CMK (cell line): ENCODE measurements at regions not wholly inside any gene's neighbourhood (a gene's known extent, or its start where the extent isn't known, plus 50 kb on each side); places are given as distances from the start of the nearest gene placed in this dataset.

Experiments
- DNase-seq: peaks from one replicate; pipeline ENCODE4 v3.0.0-alpha.2; 2010; ENCODE audit warnings: low read depth

GRCh38 chr11:69348414-69349235 is 54.7 kb downstream of the MYEOV start:
- DNase-seq: no peak

- no peak for DNase-seq
These were observed 56.1 kb downstream of the MYEOV start for GRCh38 chr11:69350040-69350439.

- DNase-seq: no peak
These were observed 56.6 kb downstream of the MYEOV start for GRCh38 chr11:69350596-69350995.

GRCh38 chr11:69351460-69351859 is 57.5 kb downstream of the MYEOV start:
- no peak for DNase-seq

GRCh38 chr11:69352166-69352565 is 58.2 kb downstream of the MYEOV start:
- no peak for DNase-seq

- DNase-seq: no peak
These were observed 58.9 kb downstream of the MYEOV start for GRCh38 chr11:69352715-69353319.

GRCh38 chr11:69353696-69354544 is 60.0 kb downstream of the MYEOV start:
- no peak for DNase-seq

- no peak for DNase-seq
These were observed 60.6 kb downstream of the MYEOV start for GRCh38 chr11:69354545-69354897.

GRCh38 chr11:69355346-69355940 is 61.5 kb downstream of the MYEOV start:
- no peak for DNase-seq

GRCh38 chr11:69355959-69356702 is 62.2 kb downstream of the MYEOV start:
- no peak for DNase-seq

GRCh38 chr11:69356703-69357457 is 62.9 kb downstream of the MYEOV start:
- DNase-seq: no peak

- no peak for DNase-seq
These were observed 63.8 kb downstream of the MYEOV start for GRCh38 chr11:69357458-69358397.

- DNase-seq: no peak
These were observed 64.6 kb downstream of the MYEOV start for GRCh38 chr11:69358398-69359020.

GRCh38 chr11:69359735-69360480 is 66.0 kb downstream of the MYEOV start:
- no peak for DNase-seq

GRCh38 chr11:69360606-69361005 is 66.7 kb downstream of the MYEOV start:
- no peak for DNase-seq

GRCh38 chr11:69361048-69361447 is 67.1 kb downstream of the MYEOV start:
- no peak for DNase-seq

GRCh38 chr11:69361466-69361865 is 67.5 kb downstream of the MYEOV start:
- no peak for DNase-seq

- DNase-seq: no peak
These were observed 68.4 kb downstream of the MYEOV start for GRCh38 chr11:69362315-69362714.

- DNase-seq: no peak
These were observed 71.0 kb downstream of the MYEOV start for GRCh38 chr11:69364921-69365320.
